HEK293T (cell line): ENCODE measurements at regions not wholly inside any gene's neighbourhood (a gene's known extent, or its start where the extent isn't known, plus 50 kb on each side); places are given as distances from the start of the nearest gene placed in this dataset.

Experiments
- ARNT ChIP-seq: fragments of 450-650 bp; IDR thresholded peaks from 2 replicates; pipeline ENCODE4 v1.6.1; 2017; ENCODE audit warnings: mild to moderate bottlenecking
- BHLHE40 ChIP-seq: fragments of 450-650 bp; IDR thresholded peaks from 2 replicates; pipeline ENCODE4 v1.6.1; 2016; ENCODE audit warnings: mild to moderate bottlenecking, moderate library complexity, borderline replicate concordance
- ELF4 ChIP-seq: fragments of 450-650 bp; IDR thresholded peaks from 2 replicates; pipeline ENCODE4 v1.6.1; 2017; ENCODE audit warnings: antibody characterized with exemption
- FOXA1 ChIP-seq: fragments of 450-650 bp; IDR thresholded peaks from 2 replicates; pipeline ENCODE4 v1.6.1; 2016; ENCODE audit warnings: mild to moderate bottlenecking
- FOXK2 ChIP-seq: fragments of 450-650 bp; IDR thresholded peaks from 2 replicates; pipeline ENCODE4 v1.6.1; 2016; ENCODE audit warnings: mild to moderate bottlenecking
- FOXM1 ChIP-seq: fragments of 450-650 bp; IDR thresholded peaks from 2 replicates; pipeline ENCODE4 v1.6.1; 2017; ENCODE audit warnings: mild to moderate bottlenecking, borderline replicate concordance
- HDGF ChIP-seq: fragments of 450-650 bp; IDR thresholded peaks from 2 replicates; pipeline ENCODE4 v1.6.1; 2017; ENCODE audit warnings: antibody characterized with exemption, borderline replicate concordance
- LEF1 ChIP-seq: fragments of 450-650 bp; IDR thresholded peaks from 2 replicates; pipeline ENCODE4 v1.6.1; 2017; ENCODE audit warnings: mild to moderate bottlenecking, borderline replicate concordance
- NFRKB ChIP-seq: fragments of 450-650 bp; IDR thresholded peaks from 2 replicates; pipeline ENCODE4 v1.6.1; 2016; ENCODE audit warnings: mild to moderate bottlenecking, moderate library complexity
- PKNOX1 ChIP-seq: fragments of 450-650 bp; IDR thresholded peaks from 2 replicates; pipeline ENCODE4 v1.6.1; 2016
- SUZ12 ChIP-seq: fragments of 450-650 bp; IDR thresholded peaks from 2 replicates; pipeline ENCODE4 v1.6.1; 2016; ENCODE audit warnings: mild to moderate bottlenecking
- ZNF384 ChIP-seq: fragments of 450-650 bp; IDR thresholded peaks from 2 replicates; pipeline ENCODE4 v1.6.1; 2016

GRCh38 chr17:72266112-72266775 is 145.4 kb downstream of the SOX9 start:
- TF ChIP-seq SUZ12 (no peak), FOXA1 (no peak), ARNT (no peak), BHLHE40 (no peak), FOXM1 (no peak), LEF1 (no peak), HDGF (no peak), ZNF384 (no peak), ELF4 (no peak), NFRKB (no peak), FOXK2 (no peak), PKNOX1 (no peak)
